ENCODE measurements at regions not wholly inside any gene's neighbourhood (a gene's known extent, or its start where the extent isn't known, plus 50 kb on each side); places are given as distances from the start of the nearest gene placed in this dataset.

GRCh38 chr7:53607961-53608360 is 572.5 kb downstream of the POM121L12 start:
- TF ChIP-seq POLR2A (IDR thresholded peaks at IDR 0.05) (no peak), EP300 (IDR thresholded peaks at IDR 0.05; ENCODE audit: low read depth) (no peak)
